Psoas muscle (tissue), 7 donors: ENCODE measurements at regions not wholly inside any gene's neighbourhood (a gene's known extent, or its start where the extent isn't known, plus 50 kb on each side); places are given as distances from the start of the nearest gene placed in this dataset.

Experiments used
- ATAC-seq, 4 donors: fragments of 200-7000 bp; cut with Tn5 transposase; one replicate each; pipeline ENCODE4 v1.9.1; 2020; ENCODE audit warnings: moderate library complexity in 3 of 4, mild to moderate bottlenecking in 2 of 4
- DNase-seq, 2 donors: peaks; one replicate each; pipeline ENCODE4 v3.0.0-alpha.2; 2020
- H3K27ac ChIP-seq: fragments of 200-600 bp; one replicate; pipeline ENCODE4 v1.8.0; 2022
- H3K27me3 ChIP-seq, 3 donors: fragments of 200-600 bp in 1 of 3; one replicate each; pipeline versions ENCODE4 v1.6.1 to v1.8.0; 2013 to 2022; ENCODE audit warnings: low read length in 2 of 3, mild to moderate bottlenecking in 2 of 3, moderate library complexity in 1 of 3; ENCODE audit not compliant: insufficient read depth in 3 of 3
- H3K36me3 ChIP-seq, 2 donors: fragments of 200-600 bp in 1 of 2; one replicate each; pipeline versions ENCODE4 v1.6.1 to v1.8.0; 2013 to 2022; ENCODE audit warnings: low read depth in 1 of 2, mild to moderate bottlenecking in 1 of 2, moderate library complexity in 1 of 2; ENCODE audit not compliant: insufficient read depth in 1 of 2
- H3K4me1 ChIP-seq: fragments of 200-600 bp; one replicate; pipeline ENCODE4 v1.8.0; 2022
- H3K4me3 ChIP-seq: fragments of 200-600 bp; one replicate; pipeline ENCODE4 v1.8.0; 2022; ENCODE audit warnings: mild to moderate bottlenecking
- H3K9me3 ChIP-seq: fragments of 200-600 bp; one replicate; pipeline ENCODE4 v1.8.0; 2022
- CTCF ChIP-seq: fragments of 200-600 bp; IDR thresholded peaks from one replicate; pipeline ENCODE4 v1.8.0; 2022; ENCODE audit warnings: antibody characterized with exemption
- WGBS, 3 donors: extraction: QIAGEN DNeasy Blood & Tissue Kit; methylation state at CpG; one replicate each; pipeline versions ENCODE4 v1.1.6 to v1.1.7; 2013; 5-methylcytosine and 5-hydroxymethylcytosine counted together
- intact Hi-C, 2 donors: fragments of 100-400 bp; cut with DNase I; formaldehyde crosslinking; loops; one replicate each; pipeline versions ENCODE4 v1.11.0 to v1.14.2; 2022
- donor health status: healthy with polysubstance abuse.
- donor health status: DM: no; HTN: no; CAD: no; lungs with moderate emphysema.
- donor health status: Bipolar disorder and iron deficiency.
- donor health status: healthy.
- donor health status: DM: yes; HTN: yes; CAD: no.
- donor health status: DM: no; HTN: no; CAD: no.
- donor health status: DM: yes; HTN: yes; CAD: no.

GRCh38 chr3:194025119-194025518 is 110.8 kb upstream of the HES1 start:
- Histone ChIP-seq H3K36me3 (no peaks in the 10 kb centered on the region), H3K4me1 (peaks cover 3% of the 10 kb centered on the region), H3K27ac (no peak overlapping the region), H3K27me3 (no peaks in the 10 kb centered on the region), H3K9me3 (no peaks in the 10 kb centered on the region), H3K4me3 (no peak overlapping the region)
- intact Hi-C loops: no loop called here
- TF ChIP-seq CTCF: no peak
- no peak for ATAC-seq
- no peak for DNase-seq
- WGBS, 3 donors: 73 to 90% (median 81%) methylated on average over 5 of the region's 5 CpGs

- no peak overlapping the region for H3K4me3 ChIP-seq
- H3K9me3 ChIP-seq: no peaks in the 10 kb centered on the region
- no peak for DNase-seq
- peaks cover 3% of the 10 kb centered on the region for H3K4me1 ChIP-seq
- H3K27ac ChIP-seq: no peak overlapping the region
- no peak for ATAC-seq
- TF ChIP-seq CTCF: no peak
- no peaks in the 10 kb centered on the region for H3K36me3 ChIP-seq
- H3K27me3 ChIP-seq: no peaks in the 10 kb centered on the region
- intact Hi-C loops: no loop called here
- 85 to 88% (median 87%) methylated on average over 3 of the region's 3 CpGs for WGBS, 3 donors
Measured at GRCh38 chr3:194025951-194026350, 110.0 kb upstream of the HES1 start.

GRCh38 chr3:194028434-194029004 is 107.4 kb upstream of the HES1 start:
- no peaks in the 10 kb centered on the region for H3K9me3 ChIP-seq
- H3K36me3 ChIP-seq: no peaks in the 10 kb centered on the region
- no peak for DNase-seq
- TF ChIP-seq CTCF: no peak
- H3K27me3 ChIP-seq: no peaks in the 10 kb centered on the region
- intact Hi-C loops: no loop called here
- H3K4me1 ChIP-seq: peaks cover 3% of the 10 kb centered on the region
- H3K4me3 ChIP-seq: no peak overlapping the region
- ATAC-seq: no peak
- no peak overlapping the region for H3K27ac ChIP-seq
- WGBS, 3 donors: 95 to 98% (median 97%) methylated on average over 2 of the region's 2 CpGs

GRCh38 chr3:194029846-194030245 is 106.1 kb upstream of the HES1 start:
- Histone ChIP-seq H3K4me3 (no peak overlapping the region), H3K27ac (no peak overlapping the region), H3K27me3 (no peaks in the 10 kb centered on the region), H3K36me3 (no peaks in the 10 kb centered on the region), H3K9me3 (no peaks in the 10 kb centered on the region), H3K4me1 (peaks cover 3% of the 10 kb centered on the region)
- DNase-seq: no peak
- no peak for ATAC-seq
- no peak for TF ChIP-seq CTCF
- intact Hi-C loops: no loop called here

GRCh38 chr3:194030372-194030771 is 105.6 kb upstream of the HES1 start:
- Histone ChIP-seq H3K36me3 (no peaks in the 10 kb centered on the region), H3K27ac (no peak overlapping the region), H3K4me3 (no peak overlapping the region), H3K9me3 (no peaks in the 10 kb centered on the region), H3K27me3 (no peaks in the 10 kb centered on the region), H3K4me1 (peaks cover 3% of the 10 kb centered on the region)
- intact Hi-C loops: no loop called here
- ATAC-seq (no peak), DNase-seq (no peak)
- no peak for TF ChIP-seq CTCF
- WGBS, 3 donors: 56 to 68% (median 61%) methylated on average over 4 of the region's 4 CpGs
